PFSK-1 (cell line): ENCODE measurements at regions not wholly inside any gene's neighbourhood (a gene's known extent, or its start where the extent isn't known, plus 50 kb on each side); places are given as distances from the start of the nearest gene placed in this dataset.

ENCODE experiments used
- FOXP2 ChIP-seq: optimal IDR thresholded peaks from 2 replicates; pipeline ENCODE3; 2011; ENCODE audit warnings: borderline replicate concordance, control low read depth, inconsistent platforms; ENCODE audit not compliant: insufficient read depth; ENCODE audit errors: extremely low read length, extremely low read depth
- POLR2AphosphoS5 ChIP-seq: IDR thresholded peaks from 2 replicates; pipeline ENCODE4 v1.6.1; 2012; ENCODE audit warnings: low read depth, mild to moderate bottlenecking, control low read depth, low read length, moderate library complexity
- REST ChIP-seq, 2 experiments: IDR thresholded peaks; 2 replicates each; pipeline versions ENCODE4 v1.6.1 to v1.8.0; 2011 to 2012; ENCODE audit warnings: low read depth in 2 of 2, low read length in 2 of 2, control low read depth in 1 of 2, inconsistent platforms in 1 of 2, mild to moderate bottlenecking in 1 of 2, moderate library complexity in 1 of 2; ENCODE audit not compliant: insufficient read depth in 1 of 2
- SIN3A ChIP-seq: IDR thresholded peaks from 2 replicates; pipeline ENCODE4 v1.6.1; 2012; ENCODE audit warnings: mild to moderate bottlenecking, low read length, moderate library complexity, borderline replicate concordance; ENCODE audit not compliant: insufficient read depth
- TAF1 ChIP-seq: IDR thresholded peaks from 2 replicates; pipeline ENCODE4 v1.6.1; 2012; ENCODE audit warnings: low read length, control low read depth, borderline replicate concordance; ENCODE audit not compliant: insufficient read depth

- TF ChIP-seq SIN3A (no peak), TAF1 (no peak)
These were observed 708.5 kb upstream of the RAG2 start for GRCh38 chr11:37306563-37306962.

GRCh38 chr11:37298173-37298572 lies 700.1 kb upstream of the RAG2 start:
- TF ChIP-seq SIN3A: no peak
- no peak for TF ChIP-seq FOXP2
- no peak for TF ChIP-seq REST (IDR thresholded peaks at IDR 0.05; ENCODE audit: insufficient read depth in 1 of 2, low read depth in 2 of 2, low read length in 2 of 2)

GRCh38 chr11:37286890-37287289 lies 688.9 kb upstream of the RAG2 start:
- TF ChIP-seq REST (IDR thresholded peaks at IDR 0.05; ENCODE audit: insufficient read depth in 1 of 2, low read depth in 2 of 2, low read length in 2 of 2) (no peak), POLR2AphosphoS5 (no peak), FOXP2 (no peak), TAF1 (no peak), SIN3A (no peak)

DNA sequence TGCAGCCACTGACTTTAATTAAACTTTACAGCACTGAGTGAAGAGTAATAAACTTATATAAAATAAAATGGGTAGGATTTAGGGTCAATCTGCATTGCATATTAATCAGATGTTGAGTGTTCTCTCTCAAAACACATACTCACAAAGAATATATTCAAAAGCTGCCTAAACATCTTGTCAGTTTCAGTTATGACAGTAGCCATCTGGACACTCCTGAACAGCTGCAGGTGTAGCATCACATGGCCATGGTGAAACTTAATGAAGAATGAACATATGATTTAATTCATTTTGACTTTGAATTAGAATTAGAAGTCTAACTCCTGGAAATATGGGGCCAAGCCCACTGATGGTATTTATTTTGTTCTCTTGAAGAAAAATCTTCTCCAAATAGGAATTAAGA lies 684.3 kb upstream of the RAG2 start:
- TF ChIP-seq SIN3A: no peak

- TF ChIP-seq TAF1 (no peak), SIN3A (no peak)
These were observed 682.2 kb upstream of the RAG2 start for GRCh38 chr11:37280200-37280599.

DNA sequence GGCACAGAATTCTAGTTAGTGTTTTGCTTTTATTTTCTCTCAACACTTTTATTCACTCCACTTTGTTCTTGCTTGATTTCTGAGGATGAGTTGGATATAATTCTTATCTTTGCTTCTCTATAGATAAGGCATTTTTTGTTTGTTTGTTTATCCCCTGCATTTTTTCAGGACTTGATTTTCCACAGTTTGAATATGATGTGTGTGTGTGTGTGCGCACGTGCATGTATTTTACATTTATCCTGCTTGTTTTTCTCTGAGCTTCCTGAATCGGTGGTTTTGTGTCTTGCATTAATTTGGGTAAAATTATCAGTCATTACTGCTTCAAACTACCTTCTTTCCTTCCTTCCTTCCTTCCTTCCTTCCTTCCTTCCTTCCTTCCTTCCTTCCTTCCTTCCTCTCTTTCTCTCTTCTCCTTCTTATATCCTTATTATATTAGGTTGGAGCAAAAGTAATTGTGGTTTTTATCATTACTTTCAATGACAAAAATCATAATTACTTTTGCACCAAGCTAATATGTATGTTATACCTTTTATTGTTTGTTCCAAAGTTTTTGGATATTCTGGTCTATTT lies 679.9 kb upstream of the RAG2 start:
- TF ChIP-seq FOXP2: no peak
- no peak for TF ChIP-seq SIN3A
- no peak for TF ChIP-seq POLR2AphosphoS5
- no peak for TF ChIP-seq TAF1
- TF ChIP-seq REST (IDR thresholded peaks at IDR 0.05; ENCODE audit: insufficient read depth in 1 of 2, low read depth in 2 of 2, low read length in 2 of 2): no peak

GRCh38 chr11:37264783-37265182 lies 666.7 kb upstream of the RAG2 start:
- TF ChIP-seq TAF1 (no peak), FOXP2 (no peak), SIN3A (no peak; the same call in 1 of the 2 replicates), POLR2AphosphoS5 (no peak), REST (IDR thresholded peaks at IDR 0.05; ENCODE audit: insufficient read depth in 1 of 2, low read depth in 2 of 2, low read length in 2 of 2) (no peak)
